NCI-H748 treated with DMSO at 0.1 percent for 48 hours (cell line): ENCODE measurements at regions not wholly inside any gene's neighbourhood (a gene's known extent, or its start where the extent isn't known, plus 50 kb on each side); places are given as distances from the start of the nearest gene placed in this dataset.
"Not testable (repeated sequence)": the region's sequence is repeated elsewhere in the genome, so short reads cannot be mapped to it uniquely, and the experiment has no call there.

ENCODE experiments used
- DNase-seq: peaks from one replicate; lab custom pipeline; 2025; lab: John Stamatoyannopoulos, UW

- no peak for DNase-seq
Measured at GRCh38 chr1:9441451-9442133, 97.7 kb upstream of the SLC25A33 start.

GRCh38 chr1:9442278-9442846, 96.9 kb upstream of the SLC25A33 start:
- no peak for DNase-seq

GRCh38 chr1:9442986-9443385, 96.3 kb upstream of the SLC25A33 start:
- no peak for DNase-seq

GRCh38 chr1:9443913-9444445, 95.3 kb upstream of the SLC25A33 start:
- no peak for DNase-seq

- no peak for DNase-seq
Measured at GRCh38 chr1:9444532-9444931, 94.7 kb upstream of the SLC25A33 start.

GRCh38 chr1:9445081-9445480, 94.2 kb upstream of the SLC25A33 start:
- DNase-seq: not testable (repeated sequence)

GRCh38 chr1:9447215-9447960, 91.9 kb upstream of the SLC25A33 start:
- DNase-seq: no peak

GRCh38 chr1:9448132-9449109, 90.8 kb upstream of the SLC25A33 start:
- no peak for DNase-seq

GRCh38 chr1:9449110-9449627, 90.1 kb upstream of the SLC25A33 start:
- DNase-seq: no peak

- no peak for DNase-seq
Measured at GRCh38 chr1:9449976-9450696, 89.1 kb upstream of the SLC25A33 start.

GRCh38 chr1:9451081-9451480, 88.2 kb upstream of the SLC25A33 start:
- no peak for DNase-seq

GRCh38 chr1:9452516-9453140, 86.6 kb upstream of the SLC25A33 start:
- DNase-seq: no peak

GRCh38 chr1:9453375-9453774, 85.9 kb upstream of the SLC25A33 start:
- no peak for DNase-seq

GRCh38 chr1:9453779-9454418, 85.4 kb upstream of the SLC25A33 start:
- DNase-seq: no peak

- no peak for DNase-seq
Measured at GRCh38 chr1:9454494-9455066, 84.7 kb upstream of the SLC25A33 start.

- DNase-seq: no peak
Measured at GRCh38 chr1:9455487-9456234, 83.6 kb upstream of the SLC25A33 start.

- no peak for DNase-seq
Measured at GRCh38 chr1:9456833-9457232, 82.4 kb upstream of the SLC25A33 start.

GRCh38 chr1:9459816-9460407, 79.4 kb upstream of the SLC25A33 start:
- no peak for DNase-seq
